COR-L47 (cell line): ENCODE measurements at regions not wholly inside any gene's neighbourhood (a gene's known extent, or its start where the extent isn't known, plus 50 kb on each side); places are given as distances from the start of the nearest gene placed in this dataset.
"Not testable (repeated sequence)": the region's sequence is repeated elsewhere in the genome, so short reads cannot be mapped to it uniquely, and the experiment has no call there.

Experiments used
- DNase-seq: peaks from one replicate; lab custom pipeline; 2025; lab: John Stamatoyannopoulos, UW

GRCh38 chr1:240722788-240723187 lies 110.8 kb upstream of the GREM2 start:
- no peak for DNase-seq

- DNase-seq, result no peak
Observed at GRCh38 chr1:240720976-240721375, 109.0 kb upstream of the GREM2 start.

- DNase-seq, result no peak
Observed at GRCh38 chr1:240719953-240720700, 108.2 kb upstream of the GREM2 start.

GRCh38 chr1:240716538-240716937 lies 104.6 kb upstream of the GREM2 start:
- DNase-seq, result not testable (repeated sequence)

- DNase-seq, result no peak
Observed at GRCh38 chr1:240714568-240715292, 102.8 kb upstream of the GREM2 start.

GRCh38 chr1:240712014-240712731 lies 100.2 kb upstream of the GREM2 start:
- DNase-seq, result no peak

- no peak for DNase-seq
Observed at GRCh38 chr1:240711020-240711419, 99.1 kb upstream of the GREM2 start.

GRCh38 chr1:240709676-240710075 lies 97.7 kb upstream of the GREM2 start:
- no peak for DNase-seq

- no peak for DNase-seq
Observed at GRCh38 chr1:240706150-240706935, 94.4 kb upstream of the GREM2 start.

- no peak for DNase-seq
Observed at GRCh38 chr1:240705579-240705978, 93.6 kb upstream of the GREM2 start.

- no peak for DNase-seq
Observed at GRCh38 chr1:240701412-240701811, 89.5 kb upstream of the GREM2 start.

GRCh38 chr1:240695416-240695815 lies 83.5 kb upstream of the GREM2 start:
- DNase-seq, result no peak

GRCh38 chr1:240693844-240694243 lies 81.9 kb upstream of the GREM2 start:
- DNase-seq, result no peak

- no peak for DNase-seq
Observed at GRCh38 chr1:240693036-240693435, 81.1 kb upstream of the GREM2 start.

- peak; percentile 50 for DNase-seq
Observed at GRCh38 chr1:240691909-240692705, 80.2 kb upstream of the GREM2 start.

GRCh38 chr1:240691501-240691900 lies 79.5 kb upstream of the GREM2 start:
- no peak for DNase-seq

- DNase-seq, result no peak
Observed at GRCh38 chr1:240687820-240688219, 75.9 kb upstream of the GREM2 start.

- DNase-seq, result no peak
Observed at GRCh38 chr1:240683576-240683975, 71.6 kb upstream of the GREM2 start.

GRCh38 chr1:240682859-240683242 lies 70.9 kb upstream of the GREM2 start:
- DNase-seq, result no peak

GRCh38 chr1:240682166-240682858 lies 70.4 kb upstream of the GREM2 start:
- DNase-seq, result no peak
